ENCODE measurements at regions not wholly inside any gene's neighbourhood (a gene's known extent, or its start where the extent isn't known, plus 50 kb on each side); places are given as distances from the start of the nearest gene placed in this dataset.

GRCh38 chr1:212162635-212163034 lies 122.6 kb upstream of the PPP2R5A start:
- TF ChIP-seq XRCC4 (IDR thresholded peaks at IDR 0.05; ENCODE audit: extremely low read depth, insufficient read depth, insufficient read length): no peak
- no peak for TF ChIP-seq SMARCC2 (IDR thresholded peaks at IDR 0.05; ENCODE audit: low read depth)
- no peak for TF ChIP-seq ZNF740 (CRISPR knock-in tag; IDR thresholded peaks at IDR 0.05)
- TF ChIP-seq ZNF740 (tag; IDR thresholded peaks at IDR 0.05): no peak
- TF ChIP-seq LARP7 (IDR thresholded peaks at IDR 0.05): no peak
- TF ChIP-seq, protein P1, sequence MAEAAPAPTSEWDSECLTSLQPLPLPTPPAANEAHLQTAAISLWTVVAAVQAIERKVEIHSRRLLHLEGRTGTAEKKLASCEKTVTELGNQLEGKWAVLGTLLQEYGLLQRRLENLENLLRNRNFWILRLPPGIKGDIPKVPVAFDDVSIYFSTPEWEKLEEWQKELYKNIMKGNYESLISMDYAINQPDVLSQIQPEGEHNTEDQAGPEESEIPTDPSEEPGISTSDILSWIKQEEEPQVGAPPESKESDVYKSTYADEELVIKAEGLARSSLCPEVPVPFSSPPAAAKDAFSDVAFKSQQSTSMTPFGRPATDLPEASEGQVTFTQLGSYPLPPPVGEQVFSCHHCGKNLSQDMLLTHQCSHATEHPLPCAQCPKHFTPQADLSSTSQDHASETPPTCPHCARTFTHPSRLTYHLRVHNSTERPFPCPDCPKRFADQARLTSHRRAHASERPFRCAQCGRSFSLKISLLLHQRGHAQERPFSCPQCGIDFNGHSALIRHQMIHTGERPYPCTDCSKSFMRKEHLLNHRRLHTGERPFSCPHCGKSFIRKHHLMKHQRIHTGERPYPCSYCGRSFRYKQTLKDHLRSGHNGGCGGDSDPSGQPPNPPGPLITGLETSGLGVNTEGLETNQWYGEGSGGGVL (CRISPR knock-in tag; IDR thresholded peaks at IDR 0.05): no peak
- no peak for TF ChIP-seq MEF2A (IDR thresholded peaks at IDR 0.05; ENCODE audit: control insufficient read depth, low read depth, low read length)
- no peak for TF ChIP-seq CHD4 (IDR thresholded peaks at IDR 0.05; ENCODE audit: insufficient read depth, insufficient replicate concordance, low read depth, low read length, poor library complexity, severe bottlenecking)
- TF ChIP-seq MAZ (CRISPR knock-in tag; conservative IDR thresholded peaks at IDR 0.05 in 1 of 2, IDR thresholded peaks at IDR 0.05 in 1 of 2): 0 out of 4 replicates have a peak, but pooled peaks of 1 of the 2 experiments have one; percentile 19
- no peak for TF ChIP-seq CTCF (IDR thresholded peaks at IDR 0.05 in 2 of 3, conservative IDR thresholded peaks at IDR 0.05 in 1 of 3; ENCODE audit: insufficient read depth in 2 of 3, low read depth in 1 of 3, low read length in 3 of 3)
